ENCODE measurements at regions not wholly inside any gene's neighbourhood (a gene's known extent, or its start where the extent isn't known, plus 50 kb on each side); places are given as distances from the start of the nearest gene placed in this dataset.

- no peak for TF ChIP-seq CTCF (IDR thresholded peaks at IDR 0.05)
- no peak for TF ChIP-seq EP300 (IDR thresholded peaks at IDR 0.05)
These were observed 290.0 kb upstream of the SEMA3A start for GRCh38 chr7:84484502-84485079.
